DMS 273 (cell line): ENCODE measurements at regions not wholly inside any gene's neighbourhood (a gene's known extent, or its start where the extent isn't known, plus 50 kb on each side); places are given as distances from the start of the nearest gene placed in this dataset.

ENCODE experiments used
- DNase-seq: peaks from one replicate; lab custom pipeline; 2025; ENCODE audit not compliant: unreplicated experiment; lab: John Stamatoyannopoulos, UW

GRCh38 chr6:40849546-40849945, 189.5 kb downstream of the UNC5CL start:
- no peak for DNase-seq

- no peak for DNase-seq
Observed at GRCh38 chr6:40848868-40849514, 190.0 kb downstream of the UNC5CL start.

DNA sequence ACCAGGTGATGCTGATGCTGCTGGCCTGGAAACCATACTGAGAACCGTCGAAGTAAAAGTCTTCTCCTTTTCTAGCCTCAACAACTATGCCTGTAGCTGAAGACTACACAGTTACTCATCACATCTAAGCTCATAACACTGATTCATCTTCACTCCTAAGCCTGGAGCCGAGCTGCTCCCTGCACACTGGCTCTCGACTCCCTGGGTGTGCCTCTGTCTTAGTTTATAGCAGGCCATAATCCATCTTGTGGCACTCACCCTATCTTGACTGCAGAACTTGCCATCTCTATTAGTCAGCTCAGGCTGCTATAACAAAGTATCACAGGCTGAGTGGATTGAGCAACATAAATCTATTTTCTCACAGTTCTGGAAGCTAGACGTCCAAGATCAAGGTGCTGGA, 191.0 kb downstream of the UNC5CL start:
- DNase-seq = no peak

DNA sequence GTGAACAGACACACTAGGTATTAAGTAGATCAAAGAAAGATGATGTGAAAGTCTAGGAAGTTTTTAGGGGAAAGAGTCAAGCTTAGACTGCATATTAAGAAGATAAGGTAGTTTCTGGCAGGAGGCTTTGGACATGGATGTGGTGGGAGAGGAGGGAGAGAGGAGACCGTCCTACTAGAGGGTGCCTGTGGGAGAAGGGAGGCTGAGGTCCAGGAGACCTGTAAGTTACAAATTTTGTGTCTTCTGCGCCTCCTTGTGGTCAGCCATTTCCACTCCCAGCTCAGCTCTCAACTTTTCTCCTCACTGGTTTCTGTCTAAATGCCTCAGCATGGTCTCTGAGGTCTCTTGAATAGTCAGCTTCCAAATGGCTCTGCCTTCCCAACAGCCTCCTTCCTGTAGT, 193.5 kb downstream of the UNC5CL start:
- DNase-seq = peak; percentile 46

- DNase-seq = peak; percentile 15
Observed at GRCh38 chr6:40844246-40844645, 194.8 kb downstream of the UNC5CL start.

GRCh38 chr6:40841721-40842120, 197.3 kb downstream of the UNC5CL start:
- no peak for DNase-seq

DNA sequence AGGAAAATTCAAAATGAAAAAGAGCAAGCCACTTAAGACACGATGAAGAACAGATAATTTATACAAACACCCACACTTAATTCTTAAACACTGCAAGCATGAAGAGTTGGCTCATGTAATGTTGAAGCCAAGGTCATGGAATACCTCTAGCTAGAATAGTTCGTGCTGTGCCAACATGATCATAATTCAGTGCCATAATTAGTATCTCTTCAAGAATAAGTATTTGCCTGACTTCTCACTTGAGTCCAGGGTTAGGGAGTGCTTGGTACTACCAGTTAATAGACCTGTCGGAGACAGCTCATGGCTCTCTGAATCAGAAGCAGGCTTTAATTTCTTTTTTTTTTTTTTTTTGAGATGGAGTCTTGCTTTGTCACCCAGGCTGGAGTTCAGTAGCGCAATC, 206.3 kb downstream of the UNC5CL start:
- no peak for DNase-seq

DNA sequence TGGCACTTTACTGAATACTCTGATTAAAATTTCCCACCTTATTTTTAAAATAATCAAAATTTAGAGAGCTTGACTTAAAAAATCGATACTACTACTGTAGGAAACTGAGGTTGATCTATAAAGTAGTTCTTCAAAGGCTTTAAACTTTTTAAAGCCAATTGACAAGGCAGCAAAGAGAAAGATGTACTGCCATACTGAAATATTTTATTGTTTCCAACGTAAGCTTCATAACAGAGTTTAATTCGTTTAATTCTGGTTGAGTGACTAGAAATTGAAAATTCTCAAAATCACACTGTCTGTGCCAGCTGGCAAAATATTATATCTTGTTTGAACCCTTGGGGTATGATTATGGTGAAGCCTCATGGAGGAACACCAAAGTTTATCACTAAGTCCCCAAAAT, 207.6 kb downstream of the UNC5CL start:
- DNase-seq = no peak

- no peak for DNase-seq
Observed at GRCh38 chr6:40825102-40825501, 213.9 kb downstream of the UNC5CL start.

GRCh38 chr6:40823917-40824891, 214.8 kb downstream of the UNC5CL start:
- DNase-seq = peak; percentile 86

DNA sequence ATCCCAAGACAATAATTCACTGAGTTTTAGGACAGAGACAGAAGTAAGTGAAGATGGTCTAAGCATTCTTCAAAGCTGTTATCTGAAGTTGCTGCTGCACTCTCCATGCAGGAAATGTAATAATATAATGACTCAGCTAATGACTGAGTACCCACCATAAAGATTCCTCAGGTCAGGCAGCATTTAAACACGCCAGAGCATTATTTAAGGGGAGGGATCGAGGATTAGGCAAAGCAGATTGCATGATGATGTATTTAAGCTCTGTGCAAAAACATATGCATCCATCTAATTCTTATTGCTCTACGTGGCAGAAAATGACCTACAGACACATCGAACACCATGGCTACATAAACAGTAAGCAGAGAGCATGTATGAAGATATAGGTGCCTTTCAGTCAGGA, 216.4 kb downstream of the UNC5CL start:
- DNase-seq = no peak

- no peak for DNase-seq
Observed at GRCh38 chr6:40819182-40819834, 219.7 kb downstream of the UNC5CL start.

DNA sequence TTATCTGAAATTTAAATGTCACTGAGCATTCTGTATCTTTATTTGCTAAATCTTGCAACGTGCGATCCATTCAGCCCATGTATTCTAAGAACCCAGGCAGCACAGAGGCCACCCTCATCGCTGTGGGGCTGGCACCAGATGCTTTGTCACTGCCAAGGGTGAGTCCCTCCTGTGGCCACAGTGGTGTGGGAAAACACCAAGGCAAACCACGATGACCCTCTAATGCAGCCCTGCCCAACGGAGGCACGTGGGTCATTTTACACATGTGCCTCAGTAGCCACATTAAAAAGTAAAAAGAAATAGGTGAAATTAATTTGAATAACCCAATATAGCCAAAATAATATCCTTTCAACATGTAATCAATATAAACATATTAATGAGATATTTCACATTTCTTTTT, 221.7 kb downstream of the UNC5CL start:
- no peak for DNase-seq

DNA sequence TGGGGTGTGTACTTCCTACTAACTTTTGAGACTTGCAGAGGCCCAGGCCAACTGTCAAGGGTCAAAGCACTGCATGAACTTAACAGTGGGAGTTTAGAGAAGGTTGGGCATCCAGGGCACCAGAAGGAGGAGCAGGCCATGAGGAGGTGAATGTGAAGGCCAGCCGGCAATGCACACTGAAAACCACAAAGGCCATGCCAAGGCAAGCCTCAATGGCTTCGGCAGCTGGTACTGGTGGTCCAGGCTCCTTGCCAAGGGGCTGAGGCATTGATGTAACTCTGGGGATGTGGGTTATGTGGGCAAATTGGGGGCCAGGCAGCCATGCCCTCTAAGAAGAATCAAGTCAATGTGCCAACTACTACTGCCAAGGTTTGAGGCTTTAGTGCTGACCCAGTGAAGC, 222.4 kb downstream of the UNC5CL start:
- DNase-seq = no peak

DNA sequence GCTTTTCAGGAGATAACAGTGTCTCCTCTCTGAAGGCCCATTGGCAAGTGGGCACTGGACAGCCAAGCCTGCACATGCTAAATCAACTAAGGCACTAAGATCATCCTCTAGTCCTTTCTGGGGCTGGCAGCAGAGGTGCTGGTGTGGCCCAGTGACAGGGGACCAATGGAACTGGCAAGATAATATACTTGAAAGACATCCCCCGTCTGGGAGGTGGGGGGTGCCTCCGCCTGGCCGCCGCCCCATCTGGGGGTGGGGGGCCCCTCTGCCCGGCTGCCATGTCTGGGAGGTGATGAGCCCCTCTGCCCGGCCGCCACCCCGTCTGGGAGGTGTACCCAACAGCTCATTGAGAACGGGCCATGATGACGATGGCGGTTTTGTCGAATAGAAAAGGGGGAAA, 223.3 kb downstream of the UNC5CL start:
- no peak for DNase-seq

DNA sequence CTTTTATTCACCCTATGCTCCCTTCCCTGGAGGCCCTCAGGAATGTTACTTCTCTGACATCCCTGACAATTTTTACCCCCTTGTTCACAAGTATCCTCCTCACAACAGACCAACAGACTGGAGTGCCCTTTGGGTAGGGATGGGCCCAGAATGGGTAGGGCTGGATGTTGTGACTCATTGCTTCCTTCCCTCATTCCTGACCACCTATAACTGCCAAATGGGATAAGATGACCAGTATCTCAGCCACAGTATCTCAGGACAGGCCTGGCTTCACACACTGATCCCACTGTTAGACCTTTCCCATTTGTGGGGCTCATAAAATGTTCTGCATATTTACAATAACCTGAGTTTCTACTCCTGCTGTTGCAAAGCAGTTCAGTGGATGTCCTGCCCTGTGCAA, 223.0 kb upstream of the LRFN2 start:
- no peak for DNase-seq

GRCh38 chr6:40809627-40810026, 222.5 kb upstream of the LRFN2 start:
- no peak for DNase-seq

DNA sequence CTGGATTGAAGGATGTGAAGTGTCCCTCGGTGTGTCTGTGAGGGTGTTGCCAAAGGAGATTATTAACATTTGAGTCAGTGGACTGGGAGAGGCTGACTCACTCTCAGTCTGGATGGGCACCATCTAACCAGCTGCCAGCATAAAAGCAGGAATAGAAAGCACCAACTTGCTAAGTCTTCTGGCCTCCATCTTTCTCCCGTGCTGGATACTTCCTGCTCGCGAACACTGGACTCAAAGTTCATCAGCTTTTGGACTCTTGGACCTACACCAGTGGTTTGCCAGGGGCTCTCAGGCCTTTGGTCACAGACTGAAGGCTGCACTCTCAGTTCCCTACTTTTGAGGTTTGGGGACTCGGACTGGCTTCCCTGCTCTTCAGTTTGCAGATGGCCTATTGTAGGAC, 220.3 kb upstream of the LRFN2 start:
- no peak for DNase-seq

DNA sequence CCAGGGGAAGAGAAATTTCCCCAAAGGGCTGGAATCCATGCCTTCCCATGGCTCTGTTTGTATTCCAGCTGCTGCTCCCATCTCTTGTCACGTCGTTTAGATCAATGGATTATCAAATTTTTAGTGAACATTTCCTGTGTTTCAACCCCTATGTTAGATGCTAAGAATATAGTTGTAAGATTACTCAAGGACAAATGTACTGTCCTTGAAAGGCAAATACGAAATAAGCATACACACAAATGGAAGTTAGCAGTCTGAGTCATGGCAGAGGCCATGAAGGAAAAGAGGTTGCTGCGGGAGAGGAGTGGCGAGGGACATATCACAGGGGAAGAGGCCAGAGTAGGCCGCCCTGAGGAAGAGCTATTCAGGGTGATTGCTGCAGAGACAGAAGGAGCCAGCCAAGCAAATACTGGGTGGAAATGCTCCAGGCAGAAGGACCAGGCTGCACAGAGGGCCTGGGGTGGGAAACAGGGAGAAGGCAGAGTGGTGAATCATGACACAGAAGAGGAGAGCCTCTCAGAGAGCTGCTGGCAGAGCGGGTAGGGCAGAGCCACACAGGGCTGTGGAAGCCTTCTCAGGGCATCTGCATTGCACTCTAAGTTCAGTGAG, 219.2 kb upstream of the LRFN2 start:
- no peak for DNase-seq

- no peak for DNase-seq
Observed at GRCh38 chr6:40805336-40805735, 218.2 kb upstream of the LRFN2 start.

DNA sequence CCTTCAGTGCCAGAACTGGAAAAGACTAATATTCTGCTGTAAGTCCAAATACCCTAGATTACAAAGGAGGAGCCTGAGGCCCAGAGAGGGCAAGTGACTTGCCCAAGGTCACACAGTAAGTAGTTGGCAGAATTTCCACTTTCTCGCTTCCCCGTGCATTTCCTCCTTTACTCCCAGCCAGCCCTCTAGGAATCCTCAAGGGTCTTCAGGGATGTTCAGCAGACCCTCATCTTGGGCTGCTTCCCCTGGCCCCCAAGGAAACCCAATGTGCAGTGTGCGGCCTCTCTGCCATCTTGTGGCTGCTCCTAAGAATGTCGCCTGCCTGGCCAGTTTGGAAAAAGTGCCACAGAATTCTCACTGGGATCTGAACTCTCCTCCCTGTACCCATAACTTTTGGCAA, 217.7 kb upstream of the LRFN2 start:
- DNase-seq = peak; percentile 14
